WERI-Rb-1 (cell line): ENCODE measurements at regions not wholly inside any gene's neighbourhood (a gene's known extent, or its start where the extent isn't known, plus 50 kb on each side); places are given as distances from the start of the nearest gene placed in this dataset.
A peak's percentile ranks its signal among the peaks of the same experiment; 100 is the strongest.

Experiments used
- DNase-seq: peaks from one replicate; pipeline ENCODE4 v3.0.0-alpha.2; 2020
- H3K27ac ChIP-seq: fragments of 250-450 bp; sonication (Bioruptor Pico); 2 replicates; pipeline ENCODE4 v1.5.1; 2020; ENCODE audit warnings: mild to moderate bottlenecking, moderate library complexity
- H3K27me3 ChIP-seq: fragments of 250-450 bp; sonication (Bioruptor Pico); 2 replicates; pipeline ENCODE4 v1.5.1; 2021; ENCODE audit warnings: mild to moderate bottlenecking, low read depth, moderate library complexity; ENCODE audit not compliant: insufficient read depth, severe bottlenecking
- H3K36me3 ChIP-seq: fragments of 250-450 bp; sonication (Bioruptor Pico); 2 replicates; pipeline ENCODE4 v1.5.1; 2020; ENCODE audit warnings: mild to moderate bottlenecking, moderate library complexity
- H3K4me3 ChIP-seq: 2 replicates; pipeline ENCODE4 v1.5.1; 2011; ENCODE audit warnings: low read depth, mild to moderate bottlenecking, control low read depth, low read length
- H3K9me3 ChIP-seq: fragments of 250-450 bp; sonication (Bioruptor Pico); 2 replicates; pipeline ENCODE4 v1.5.1; 2021; ENCODE audit warnings: mild to moderate bottlenecking, moderate library complexity; ENCODE audit not compliant: severe bottlenecking
- TF ChIP-seq, protein P1 (sequence below): IDR thresholded peaks from 2 replicates; pipeline ENCODE4 v1.5.1; 2011; ENCODE audit warnings: low read depth, mild to moderate bottlenecking, control low read depth, inconsistent platforms, low read length

- no peaks in the 10 kb centered on the region for H3K36me3 ChIP-seq
- H3K27me3 ChIP-seq = no peaks in the 10 kb centered on the region
- H3K4me3 ChIP-seq = no peak overlapping the region
- H3K27ac ChIP-seq = no peak overlapping the region
- no peaks in the 10 kb centered on the region for H3K9me3 ChIP-seq
- no peak for DNase-seq
- TF ChIP-seq, protein P1, sequence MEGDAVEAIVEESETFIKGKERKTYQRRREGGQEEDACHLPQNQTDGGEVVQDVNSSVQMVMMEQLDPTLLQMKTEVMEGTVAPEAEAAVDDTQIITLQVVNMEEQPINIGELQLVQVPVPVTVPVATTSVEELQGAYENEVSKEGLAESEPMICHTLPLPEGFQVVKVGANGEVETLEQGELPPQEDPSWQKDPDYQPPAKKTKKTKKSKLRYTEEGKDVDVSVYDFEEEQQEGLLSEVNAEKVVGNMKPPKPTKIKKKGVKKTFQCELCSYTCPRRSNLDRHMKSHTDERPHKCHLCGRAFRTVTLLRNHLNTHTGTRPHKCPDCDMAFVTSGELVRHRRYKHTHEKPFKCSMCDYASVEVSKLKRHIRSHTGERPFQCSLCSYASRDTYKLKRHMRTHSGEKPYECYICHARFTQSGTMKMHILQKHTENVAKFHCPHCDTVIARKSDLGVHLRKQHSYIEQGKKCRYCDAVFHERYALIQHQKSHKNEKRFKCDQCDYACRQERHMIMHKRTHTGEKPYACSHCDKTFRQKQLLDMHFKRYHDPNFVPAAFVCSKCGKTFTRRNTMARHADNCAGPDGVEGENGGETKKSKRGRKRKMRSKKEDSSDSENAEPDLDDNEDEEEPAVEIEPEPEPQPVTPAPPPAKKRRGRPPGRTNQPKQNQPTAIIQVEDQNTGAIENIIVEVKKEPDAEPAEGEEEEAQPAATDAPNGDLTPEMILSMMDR = no peak
Measured at GRCh38 chr9:90981726-90982125, 180.1 kb downstream of the SYK start.

- DNase-seq = no peak
- TF ChIP-seq, protein P1 = 0 out of 2 replicates have a peak, but pooled peaks have one; percentile 14
- H3K9me3 ChIP-seq = no peaks in the 10 kb centered on the region
- no peaks in the 10 kb centered on the region for H3K27me3 ChIP-seq
- no peak overlapping the region for H3K27ac ChIP-seq
- H3K36me3 ChIP-seq = no peaks in the 10 kb centered on the region
- H3K4me3 ChIP-seq = no peak overlapping the region
Measured at GRCh38 chr9:90983394-90983793, 181.8 kb downstream of the SYK start.

DNA sequence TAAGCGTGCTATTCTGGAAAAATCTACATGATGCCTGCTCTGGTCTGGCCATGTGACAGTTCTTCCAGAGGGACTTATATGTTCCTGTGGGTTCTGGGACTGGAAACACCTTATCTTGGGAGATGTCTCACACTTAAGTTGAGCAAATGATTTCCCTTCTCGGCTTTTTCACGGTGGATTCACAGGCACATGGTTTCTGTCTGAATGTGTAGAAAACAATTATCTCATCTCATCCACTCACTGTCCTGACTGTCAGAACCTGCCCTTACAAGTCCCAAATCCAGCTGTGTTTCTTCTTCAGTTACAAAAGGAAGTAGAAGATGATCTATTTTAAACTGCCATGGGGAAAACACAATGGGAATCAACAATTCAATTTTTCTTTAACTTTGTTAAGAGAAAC is 184.0 kb downstream of the SYK start:
- TF ChIP-seq, protein P1 = no peak
- no peaks in the 10 kb centered on the region for H3K36me3 ChIP-seq
- H3K27ac ChIP-seq = no peak overlapping the region
- no peak for DNase-seq
- H3K9me3 ChIP-seq = no peaks in the 10 kb centered on the region
- no peak overlapping the region for H3K4me3 ChIP-seq
- no peaks in the 10 kb centered on the region for H3K27me3 ChIP-seq

GRCh38 chr9:90986161-90986560 is 184.5 kb downstream of the SYK start:
- no peak for DNase-seq
- H3K27me3 ChIP-seq = no peaks in the 10 kb centered on the region
- no peaks in the 10 kb centered on the region for H3K36me3 ChIP-seq
- H3K4me3 ChIP-seq = no peak overlapping the region
- H3K27ac ChIP-seq = no peak overlapping the region
- TF ChIP-seq, protein P1 = no peak
- H3K9me3 ChIP-seq = no peaks in the 10 kb centered on the region

GRCh38 chr9:90987566-90987965 is 185.9 kb downstream of the SYK start:
- Histone ChIP-seq H3K27me3 (no peaks in the 10 kb centered on the region), H3K27ac (no peak overlapping the region), H3K4me3 (no peak overlapping the region), H3K9me3 (no peaks in the 10 kb centered on the region), H3K36me3 (no peaks in the 10 kb centered on the region)
- TF ChIP-seq, protein P1 = no peak
- no peak for DNase-seq

- H3K27ac ChIP-seq = no peak overlapping the region
- TF ChIP-seq, protein P1 = no peak
- H3K9me3 ChIP-seq = no peaks in the 10 kb centered on the region
- H3K27me3 ChIP-seq = no peaks in the 10 kb centered on the region
- H3K4me3 ChIP-seq = no peak overlapping the region
- H3K36me3 ChIP-seq = no peaks in the 10 kb centered on the region
- no peak for DNase-seq
Measured at GRCh38 chr9:90988318-90988717, 186.7 kb downstream of the SYK start.
